ENCODE measurements at regions not wholly inside any gene's neighbourhood (a gene's known extent, or its start where the extent isn't known, plus 50 kb on each side); places are given as distances from the start of the nearest gene placed in this dataset.

GRCh38 chr13:53200075-53200474 lies 171.5 kb downstream of the OLFM4 start:
- Histone ChIP-seq H3K56ac (ENCODE audit: insufficient read length, low read depth, low read length) (no peak overlapping the region), H4K91ac (ENCODE audit: insufficient read length, low read depth, low read length) (no peak overlapping the region), H3K4me1 (ENCODE audit: insufficient read depth, low read length) (no peaks in the 10 kb centered on the region), H4K8ac (replicated peaks; ENCODE audit: insufficient read length, low read depth, low read length) (no peak overlapping the region), H2AK5ac (ENCODE audit: insufficient read length, low read length) (no peak overlapping the region), H3K27me3 (ENCODE audit: insufficient read depth, low read length) (no peaks in the 10 kb centered on the region; the same call in 1 of the 2 replicates), H3K23ac (ENCODE audit: insufficient read length, low read depth, low read length) (no peak overlapping the region), H3K4me2 (ENCODE audit: insufficient read depth, insufficient read length, low read length) (no peak overlapping the region), H2BK12ac (ENCODE audit: insufficient read length, low read depth, low read length) (no peak overlapping the region), H4K5ac (ENCODE audit: insufficient read length, low read depth, low read length) (no peak overlapping the region), H2BK20ac (ENCODE audit: low read depth, low read length, poor library complexity, severe bottlenecking) (no peak overlapping the region), H3K23me2 (ENCODE audit: insufficient read length, low read depth, low read length, poor library complexity, severe bottlenecking) (peaks cover 8% of the 10 kb centered on the region), H3T11ph (ENCODE audit: low read length) (no peak overlapping the region), H2AFZ (ENCODE audit: low read length) (no peak overlapping the region), H2BK120ac (ENCODE audit: low read depth, low read length, poor library complexity, severe bottlenecking) (no peak overlapping the region), H3K79me2 (ENCODE audit: insufficient read depth, low read length) (no peaks in the 10 kb centered on the region), H3K79me1 (ENCODE audit: insufficient read depth, low read depth, low read length, poor library complexity, severe bottlenecking) (no peaks in the 10 kb centered on the region), H4K20me1 (ENCODE audit: control insufficient read depth, insufficient read depth, insufficient read length) (no peaks in the 10 kb centered on the region), H3K9me3 (ENCODE audit: control insufficient read depth, low read depth, low read length) (no peaks in the 10 kb centered on the region), H3K18ac (ENCODE audit: insufficient read length, low read depth, low read length) (no peak overlapping the region), H3K27ac (ENCODE audit: insufficient read length, low read depth, low read length) (no peak overlapping the region), H3K9ac (ENCODE audit: extremely low read depth, insufficient read length, low read length) (no peak overlapping the region), H2BK15ac (ENCODE audit: low read depth, low read length) (no peak overlapping the region), H3K14ac (ENCODE audit: insufficient read depth, low read length) (no peak overlapping the region), H2BK5ac (ENCODE audit: insufficient read length, low read length) (no peak overlapping the region), H3K4ac (ENCODE audit: low read depth, low read length) (no peak overlapping the region)
- H3K4me3 Mint-ChIP-seq: peak overlapping the region in 1 of 2 experiments; percentile 26; a peak in 2 of 5 replicates
- no peaks in the 10 kb centered on the region; a peak in 1 of 7 replicates for H3K36me3 Mint-ChIP-seq (ENCODE audit: insufficient read depth in 1 of 3, low read depth in 3 of 3)
- H3K9me3 Mint-ChIP-seq: no peaks in the 10 kb centered on the region
- no CpG with 5 or more reads among the region's 34 CpGs for WGBS (ENCODE audit: extremely low coverage, insufficient read length, low lambda C conversion rate)
- no peak overlapping the region for H3K27ac Mint-ChIP-seq
- H3K27me3 Mint-ChIP-seq (ENCODE audit: low read depth): peaks cover 63% of the 10 kb centered on the region
- peaks cover 4 to 7% of the 10 kb centered on the region in 2 experiments; a peak in 3 of 4 replicates for H3K4me1 Mint-ChIP-seq
- DNase-seq: no peak
- no peak for TF ChIP-seq CTCF (conservative IDR thresholded peaks at IDR 0.05)

Data from H9 (cell line).